Ectodermal cell (in vitro differentiated cells): ENCODE measurements at regions not wholly inside any gene's neighbourhood (a gene's known extent, or its start where the extent isn't known, plus 50 kb on each side); places are given as distances from the start of the nearest gene placed in this dataset.

ENCODE experiments used
- H3K27ac ChIP-seq: 2 replicates; pipeline ENCODE4 v1.7.0; 2013; ENCODE audit warnings: mild to moderate bottlenecking, low read depth, low read length; ENCODE audit not compliant: insufficient read depth, poor library complexity, severe bottlenecking
- H3K27me3 ChIP-seq: 2 replicates; pipeline ENCODE4 v1.7.0; 2013; ENCODE audit warnings: mild to moderate bottlenecking, low read length; ENCODE audit not compliant: insufficient read depth, control insufficient read depth, poor library complexity, severe bottlenecking
- H3K36me3 ChIP-seq: one replicate; pipeline ENCODE4 v1.7.0; 2013; ENCODE audit warnings: low read length; ENCODE audit not compliant: control insufficient read depth, insufficient read depth
- H3K4me1 ChIP-seq: one replicate; pipeline ENCODE4 v1.7.0; 2013; ENCODE audit warnings: low read length; ENCODE audit not compliant: control insufficient read depth, insufficient read depth
- H3K4me3 ChIP-seq: 2 replicates; pipeline ENCODE4 v1.7.0; 2013; ENCODE audit warnings: low read depth, low read length, control low read depth; ENCODE audit not compliant: insufficient read depth
- H3K9me3 ChIP-seq: 2 replicates; pipeline ENCODE4 v1.7.0; 2013; ENCODE audit warnings: mild to moderate bottlenecking, low read length, moderate library complexity; ENCODE audit not compliant: control insufficient read depth
- WGBS, 2 experiments: methylation state at CpG; one replicate each; pipeline ENCODE4 v1.1.7; 2013; ENCODE audit warnings: missing lambda C conversion rate in 2 of 2; 5-methylcytosine and 5-hydroxymethylcytosine counted together

- no peaks in the 10 kb centered on the region for H3K27me3 ChIP-seq
- H3K4me1 ChIP-seq: no peaks in the 10 kb centered on the region
- no peaks in the 10 kb centered on the region for H3K9me3 ChIP-seq
- no peak overlapping the region for H3K27ac ChIP-seq
- 71 to 77% methylated on average over 46 of the region's 46 CpGs for WGBS, 2 experiments
- H3K36me3 ChIP-seq: no peaks in the 10 kb centered on the region
- H3K4me3 ChIP-seq: no peak overlapping the region
Measured at GRCh38 chr18:10032331-10033015, 118.7 kb downstream of the VAPA start.

DNA sequence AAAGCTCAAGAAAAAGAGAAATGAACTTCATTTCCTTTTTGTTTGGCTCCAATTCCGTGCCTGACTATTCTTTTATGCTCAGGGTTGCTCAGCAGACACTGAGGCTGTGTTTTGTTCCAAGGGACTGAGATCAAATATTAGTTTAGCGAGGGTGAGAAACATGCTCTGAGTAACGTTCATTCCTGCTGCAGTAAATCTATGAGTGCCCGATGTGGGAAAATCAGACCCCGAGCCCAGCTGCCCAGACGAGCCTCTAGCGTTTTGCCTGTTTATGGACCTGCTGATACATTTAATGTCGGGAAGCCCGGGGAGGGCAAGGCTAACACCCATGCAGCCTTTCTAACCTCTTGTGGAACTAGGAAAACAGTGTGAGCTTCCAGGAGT, 119.2 kb downstream of the VAPA start:
- H3K4me3 ChIP-seq: no peak overlapping the region
- 96% methylated on average over 9 of the region's 9 CpGs for WGBS, 2 experiments
- H3K27me3 ChIP-seq: no peaks in the 10 kb centered on the region
- no peaks in the 10 kb centered on the region for H3K9me3 ChIP-seq
- H3K36me3 ChIP-seq: no peaks in the 10 kb centered on the region
- no peak overlapping the region for H3K27ac ChIP-seq
- H3K4me1 ChIP-seq: no peaks in the 10 kb centered on the region

DNA sequence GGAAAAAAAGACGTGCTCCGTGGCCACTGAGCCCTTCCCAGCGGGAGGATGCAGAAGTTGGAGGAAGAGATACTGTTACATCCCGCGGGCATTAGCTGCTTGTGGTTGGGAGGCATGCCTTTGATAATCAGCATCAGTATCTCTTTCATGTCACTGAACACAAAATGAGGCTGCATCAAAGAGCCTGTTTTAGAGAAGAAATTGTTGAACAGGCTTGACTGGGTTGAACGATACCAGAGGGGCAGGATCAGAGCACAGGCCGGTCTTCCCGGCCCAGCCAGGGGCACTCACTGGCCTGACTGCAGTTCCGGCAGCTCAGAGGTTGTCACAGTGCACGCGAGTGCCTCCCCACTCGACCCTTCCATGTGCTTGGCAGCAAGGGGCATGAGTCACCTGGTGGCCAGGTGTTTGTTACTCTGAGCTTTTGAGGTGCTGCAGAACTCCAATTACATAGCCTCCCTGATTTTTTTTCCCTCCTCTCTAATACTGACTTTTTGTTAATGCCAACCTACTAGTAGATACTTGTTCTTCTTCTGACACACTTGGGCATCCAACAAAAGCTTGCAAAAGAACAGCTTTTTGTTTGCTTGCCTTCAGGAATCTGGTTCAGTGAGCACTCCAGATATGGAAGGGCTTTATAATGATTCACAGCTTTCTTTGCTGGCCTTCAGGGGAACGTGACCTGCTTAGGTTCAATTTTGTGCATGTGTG, 121.6 kb downstream of the VAPA start:
- Histone ChIP-seq H3K4me1 (peaks cover under 1% of the 10 kb centered on the region), H3K4me3 (no peak overlapping the region), H3K9me3 (no peaks in the 10 kb centered on the region), H3K27me3 (no peaks in the 10 kb centered on the region), H3K27ac (no peak overlapping the region), H3K36me3 (no peaks in the 10 kb centered on the region)
- 84 to 89% methylated on average over 13 of the region's 13 CpGs for WGBS, 2 experiments

- WGBS, 2 experiments: 92 to 94% methylated on average over 6 of the region's 6 CpGs
- Histone ChIP-seq H3K27me3 (no peaks in the 10 kb centered on the region), H3K4me3 (no peak overlapping the region), H3K27ac (no peak overlapping the region), H3K36me3 (no peaks in the 10 kb centered on the region), H3K9me3 (no peaks in the 10 kb centered on the region), H3K4me1 (peaks cover 6% of the 10 kb centered on the region)
Measured at GRCh38 chr18:10036479-10036878, 122.7 kb downstream of the VAPA start.

DNA sequence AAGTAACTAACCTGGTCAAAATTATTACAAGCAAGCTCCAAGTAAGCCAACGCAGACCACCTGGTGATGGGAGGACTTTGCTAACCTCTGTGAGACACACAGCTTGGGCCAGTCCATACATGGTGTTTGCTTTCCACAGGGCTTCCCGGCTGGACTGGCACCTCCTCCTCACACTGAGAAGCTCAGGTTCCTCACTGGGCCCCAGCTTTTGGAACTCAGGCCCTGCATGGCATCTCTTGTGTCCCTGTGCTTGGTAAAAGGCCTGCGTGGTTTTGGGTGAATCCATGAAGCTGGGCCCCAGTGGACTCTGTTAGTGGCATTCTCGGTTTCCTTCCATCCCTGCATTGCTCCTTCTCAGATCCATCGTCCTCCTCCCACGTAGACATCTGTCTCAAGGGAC, 123.4 kb downstream of the VAPA start:
- H3K36me3 ChIP-seq: no peaks in the 10 kb centered on the region
- H3K9me3 ChIP-seq: no peaks in the 10 kb centered on the region
- no peak overlapping the region for H3K27ac ChIP-seq
- H3K4me3 ChIP-seq: no peak overlapping the region
- peaks cover 6% of the 10 kb centered on the region for H3K4me1 ChIP-seq
- no peaks in the 10 kb centered on the region for H3K27me3 ChIP-seq
- WGBS, 2 experiments: 93 to 94% methylated on average over 6 of the region's 6 CpGs

DNA sequence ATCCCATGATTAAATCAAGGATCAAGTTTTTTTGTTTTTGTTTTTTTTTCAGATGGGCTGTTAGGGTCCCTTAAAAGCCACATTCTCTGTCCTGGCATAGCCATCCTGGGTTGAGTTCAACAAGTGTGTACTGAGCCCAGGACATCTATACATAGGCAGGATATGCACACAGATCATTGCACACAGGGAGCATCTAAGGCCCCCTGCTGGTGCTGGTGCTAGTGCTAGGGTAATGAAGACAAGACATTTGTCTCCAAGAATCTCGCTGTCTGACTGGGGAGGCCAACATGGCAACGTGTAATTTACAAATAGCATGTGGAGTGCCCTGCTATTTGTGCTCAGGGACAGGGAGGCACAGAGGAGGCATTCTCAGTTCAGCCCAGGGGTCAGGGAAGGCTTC, 124.5 kb downstream of the VAPA start:
- WGBS, 2 experiments: 82 to 85% methylated on average over 2 of the region's 2 CpGs
- Histone ChIP-seq H3K27ac (no peak overlapping the region), H3K27me3 (no peaks in the 10 kb centered on the region), H3K9me3 (no peaks in the 10 kb centered on the region), H3K4me3 (no peak overlapping the region), H3K36me3 (no peaks in the 10 kb centered on the region), H3K4me1 (peaks cover 6% of the 10 kb centered on the region)

DNA sequence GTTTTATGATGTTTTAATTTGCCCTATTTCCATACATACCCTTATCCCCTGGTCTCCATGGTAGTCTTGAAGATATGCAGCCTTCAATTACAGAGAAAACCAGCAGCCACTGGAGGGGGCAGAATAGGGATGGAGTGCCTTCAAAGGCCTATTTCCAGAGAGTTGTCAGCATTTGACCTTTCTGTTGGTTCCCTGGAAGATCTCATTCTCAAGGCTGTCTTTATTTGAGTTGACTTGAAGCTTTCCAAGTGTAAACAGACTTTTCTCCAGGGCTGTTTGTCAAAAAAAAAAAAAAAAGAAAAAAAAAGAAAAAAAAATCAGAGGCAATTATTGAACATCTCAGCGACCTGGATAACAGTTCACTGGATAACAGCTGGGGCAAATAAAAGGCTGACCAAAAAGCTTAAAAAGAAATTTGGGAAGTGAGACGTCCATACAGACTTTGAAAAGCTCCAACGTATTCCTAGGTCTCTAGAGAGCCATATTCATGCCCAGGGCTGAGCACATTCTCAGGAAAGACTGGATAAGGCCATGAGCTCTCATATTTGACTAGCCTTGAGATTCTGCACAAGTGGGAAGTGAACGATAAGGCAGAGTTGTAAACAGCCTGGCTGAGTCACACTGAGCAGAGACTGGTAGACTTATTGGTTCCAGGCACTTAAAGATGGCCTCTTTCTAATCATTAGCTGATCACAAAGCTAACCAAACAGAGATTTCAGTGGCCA, 126.6 kb downstream of the VAPA start:
- Histone ChIP-seq H3K36me3 (no peaks in the 10 kb centered on the region), H3K4me3 (no peak overlapping the region), H3K9me3 (no peaks in the 10 kb centered on the region), H3K27ac (no peak overlapping the region), H3K27me3 (no peaks in the 10 kb centered on the region), H3K4me1 (peaks cover 6% of the 10 kb centered on the region)
- 92 to 95% methylated on average over 4 of the region's 4 CpGs for WGBS, 2 experiments

- Histone ChIP-seq H3K4me3 (no peak overlapping the region), H3K27me3 (no peaks in the 10 kb centered on the region), H3K4me1 (peaks cover 6% of the 10 kb centered on the region), H3K9me3 (no peaks in the 10 kb centered on the region), H3K27ac (no peak overlapping the region), H3K36me3 (no peaks in the 10 kb centered on the region)
Measured at GRCh38 chr18:10041180-10041579, 127.4 kb downstream of the VAPA start.

DNA sequence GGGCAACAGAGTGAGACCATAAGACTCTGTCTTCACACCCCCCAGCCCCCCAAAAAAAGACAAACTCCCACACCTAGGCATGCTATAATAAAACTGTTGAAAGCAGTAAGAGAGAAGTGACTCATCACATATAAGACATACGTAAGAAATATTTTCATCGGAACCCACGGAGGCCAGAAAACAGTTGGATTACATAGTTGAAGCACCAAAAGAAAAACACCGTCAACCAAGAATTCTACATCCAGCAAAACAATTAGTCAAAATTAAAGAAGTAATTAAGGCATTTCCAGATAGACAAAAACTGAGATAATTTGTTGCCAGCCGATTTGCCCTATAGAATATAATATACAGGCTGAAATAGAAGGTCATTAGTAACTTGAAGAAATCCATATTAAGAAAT, 128.7 kb downstream of the VAPA start:
- H3K27ac ChIP-seq: no peak overlapping the region
- H3K36me3 ChIP-seq: no peaks in the 10 kb centered on the region
- H3K4me3 ChIP-seq: no peak overlapping the region
- no peaks in the 10 kb centered on the region for H3K9me3 ChIP-seq
- H3K4me1 ChIP-seq: peaks cover 6% of the 10 kb centered on the region
- no peaks in the 10 kb centered on the region for H3K27me3 ChIP-seq
- 83 to 97% methylated on average over 3 to 5 of the region's 5 CpGs for WGBS, 2 experiments

DNA sequence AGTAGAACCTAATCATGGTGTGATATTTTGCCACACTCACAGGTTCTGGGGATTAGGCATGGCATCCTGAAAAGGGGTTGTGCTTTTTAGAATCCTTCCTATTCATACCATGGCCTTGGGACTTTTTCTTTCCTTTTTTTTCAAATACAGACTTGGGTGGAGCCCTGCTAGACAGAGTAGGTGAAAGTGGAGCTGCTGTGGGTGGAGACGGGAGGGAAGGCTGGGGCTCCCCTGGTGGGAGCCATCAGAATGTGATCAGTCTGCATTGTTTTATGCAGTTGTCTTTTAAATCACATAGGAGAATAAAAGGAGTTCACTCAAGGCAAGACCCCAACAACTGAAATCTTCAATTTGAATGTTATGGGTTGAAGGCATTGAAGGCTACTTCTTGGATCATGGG, 130.2 kb downstream of the VAPA start:
- 54 to 63% methylated on average over 1 of the region's 1 CpG for WGBS, 2 experiments
- Histone ChIP-seq H3K9me3 (no peaks in the 10 kb centered on the region), H3K27ac (no peak overlapping the region), H3K4me3 (no peak overlapping the region), H3K36me3 (no peaks in the 10 kb centered on the region), H3K27me3 (no peaks in the 10 kb centered on the region), H3K4me1 (peaks cover 6% of the 10 kb centered on the region)
